Testis (tissue), 2 donors: ENCODE measurements at regions not wholly inside any gene's neighbourhood (a gene's known extent, or its start where the extent isn't known, plus 50 kb on each side); places are given as distances from the start of the nearest gene placed in this dataset.

Experiments used
- CTCF ChIP-seq, 3 experiments: fragments of 450-650 bp in 2 of 3; fragments of 200-600 bp in 1 of 3; sonication (generic) in 1 of 3; IDR thresholded peaks; one replicate each; pipeline ENCODE4 v1.5.1; 2016 to 2019; ENCODE audit warnings: antibody characterized with exemption in 3 of 3, mild to moderate bottlenecking in 2 of 3, moderate library complexity in 1 of 3
- POLR2A ChIP-seq: fragments of 450-650 bp; IDR thresholded peaks from one replicate; pipeline ENCODE4 v1.6.1; 2017; ENCODE audit warnings: antibody characterized with exemption, mild to moderate bottlenecking, moderate library complexity

GRCh38 chr5:103693517-103693916, 130.9 kb upstream of the NUDT12 start:
- no peak for TF ChIP-seq CTCF (IDR thresholded peaks at IDR 0.05)
- no peak for TF ChIP-seq POLR2A
